ENCODE measurements at regions not wholly inside any gene's neighbourhood (a gene's known extent, or its start where the extent isn't known, plus 50 kb on each side); places are given as distances from the start of the nearest gene placed in this dataset.

DNA sequence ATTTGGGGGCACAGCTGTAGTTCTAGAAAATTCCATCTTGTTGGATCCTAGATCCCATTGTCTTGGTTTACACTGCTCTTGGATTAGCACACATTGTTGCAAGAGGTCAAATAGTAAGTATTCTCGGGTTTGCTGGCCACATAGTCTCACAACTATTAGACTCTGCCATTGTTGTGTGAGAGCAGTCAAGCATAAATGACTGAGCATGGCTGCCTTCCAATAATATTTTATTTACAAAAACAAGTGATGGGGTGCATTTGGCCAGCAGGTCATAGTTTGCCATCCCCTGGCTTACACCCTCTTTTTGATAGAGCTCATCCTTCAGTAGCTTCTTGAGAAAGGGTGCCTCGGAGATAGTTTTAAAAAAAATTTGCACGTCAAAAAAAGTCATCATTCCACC, 77.9 kb upstream of the ALX4 start:
- peaks cover 0 to 10% (median 8%) of the 10 kb centered on the region in 3 donors for H3K9me3 ChIP-seq (ENCODE audit: control extremely low read depth in 1 of 3, control insufficient read depth in 2 of 3, insufficient read depth in 1 of 3, low read length in 2 of 3)
- ChIA-PET POLR2A (no interaction called here), CTCF (no interaction called here)
- H3K36me3 ChIP-seq (replicated peaks in 1 of 2; ENCODE audit: control extremely low read depth in 1 of 2, control insufficient read depth in 1 of 2, extremely low read depth in 1 of 2, insufficient read depth in 2 of 2, low read length in 1 of 2) = no peaks in the 10 kb centered on the region
- Mint-ChIP-seq H3K27me3 (peaks cover 44% of the 10 kb centered on the region), H3K4me1 (peaks cover 14% of the 10 kb centered on the region), H3K27ac (no peak overlapping the region), H3K9me3 (ENCODE audit: insufficient read depth) (peaks cover 4% of the 10 kb centered on the region), H3K4me3 (no peak overlapping the region)
- no peak overlapping the region for H3K4me3 ChIP-seq (ENCODE audit: control extremely low read depth in 1 of 5, extremely low read depth in 1 of 5, insufficient read depth in 1 of 5, low read depth in 2 of 5, low read length in 4 of 5)
- ATAC-seq (ENCODE audit: low read depth) (no peak), DNase-seq (no peak)
- no peak overlapping the region for H2AFZ ChIP-seq (ENCODE audit: insufficient read depth, low read depth, low read length, poor library complexity, severe bottlenecking)
- H3K27ac ChIP-seq (ENCODE audit: low read length in 2 of 2) = no peak overlapping the region
- no peak for TF ChIP-seq EZH2 (IDR thresholded peaks at IDR 0.05; ENCODE audit: borderline replicate concordance, insufficient read depth, low read depth, low read length, poor library complexity, severe bottlenecking)
- TF ChIP-seq, protein P1, sequence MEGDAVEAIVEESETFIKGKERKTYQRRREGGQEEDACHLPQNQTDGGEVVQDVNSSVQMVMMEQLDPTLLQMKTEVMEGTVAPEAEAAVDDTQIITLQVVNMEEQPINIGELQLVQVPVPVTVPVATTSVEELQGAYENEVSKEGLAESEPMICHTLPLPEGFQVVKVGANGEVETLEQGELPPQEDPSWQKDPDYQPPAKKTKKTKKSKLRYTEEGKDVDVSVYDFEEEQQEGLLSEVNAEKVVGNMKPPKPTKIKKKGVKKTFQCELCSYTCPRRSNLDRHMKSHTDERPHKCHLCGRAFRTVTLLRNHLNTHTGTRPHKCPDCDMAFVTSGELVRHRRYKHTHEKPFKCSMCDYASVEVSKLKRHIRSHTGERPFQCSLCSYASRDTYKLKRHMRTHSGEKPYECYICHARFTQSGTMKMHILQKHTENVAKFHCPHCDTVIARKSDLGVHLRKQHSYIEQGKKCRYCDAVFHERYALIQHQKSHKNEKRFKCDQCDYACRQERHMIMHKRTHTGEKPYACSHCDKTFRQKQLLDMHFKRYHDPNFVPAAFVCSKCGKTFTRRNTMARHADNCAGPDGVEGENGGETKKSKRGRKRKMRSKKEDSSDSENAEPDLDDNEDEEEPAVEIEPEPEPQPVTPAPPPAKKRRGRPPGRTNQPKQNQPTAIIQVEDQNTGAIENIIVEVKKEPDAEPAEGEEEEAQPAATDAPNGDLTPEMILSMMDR (IDR thresholded peaks at IDR 0.05) = no peak
- intact Hi-C loops (cut with micrococcal nuclease) = no loop called here
- H4K20me1 ChIP-seq (ENCODE audit: control insufficient read depth, insufficient read depth, low read length, poor library complexity, severe bottlenecking) = no peaks in the 10 kb centered on the region
- no peak overlapping the region for H3K9ac ChIP-seq (ENCODE audit: low read length)
- no peaks in the 10 kb centered on the region for H3K79me2 ChIP-seq (ENCODE audit: control insufficient read depth, insufficient read depth, low read length)
- WGBS (ENCODE audit: insufficient coverage) = no CpG with 5 or more reads among the region's 3 CpGs
- peaks cover 0 to 6% (median 0%) of the 10 kb centered on the region in 4 experiments for H3K27me3 ChIP-seq (replicated peaks in 1 of 4; ENCODE audit: control extremely low read depth in 1 of 4, control insufficient read depth in 3 of 4, insufficient read depth in 4 of 4, low read length in 3 of 4)
- peaks cover 0 to 4% of the 10 kb centered on the region in 2 donors for H3K4me1 ChIP-seq (ENCODE audit: control insufficient read depth in 2 of 2, insufficient read depth in 2 of 2, low read length in 2 of 2)
- H3K4me2 ChIP-seq (replicated peaks; ENCODE audit: low read depth, low read length, poor library complexity, severe bottlenecking) = no peak overlapping the region

DNA sequence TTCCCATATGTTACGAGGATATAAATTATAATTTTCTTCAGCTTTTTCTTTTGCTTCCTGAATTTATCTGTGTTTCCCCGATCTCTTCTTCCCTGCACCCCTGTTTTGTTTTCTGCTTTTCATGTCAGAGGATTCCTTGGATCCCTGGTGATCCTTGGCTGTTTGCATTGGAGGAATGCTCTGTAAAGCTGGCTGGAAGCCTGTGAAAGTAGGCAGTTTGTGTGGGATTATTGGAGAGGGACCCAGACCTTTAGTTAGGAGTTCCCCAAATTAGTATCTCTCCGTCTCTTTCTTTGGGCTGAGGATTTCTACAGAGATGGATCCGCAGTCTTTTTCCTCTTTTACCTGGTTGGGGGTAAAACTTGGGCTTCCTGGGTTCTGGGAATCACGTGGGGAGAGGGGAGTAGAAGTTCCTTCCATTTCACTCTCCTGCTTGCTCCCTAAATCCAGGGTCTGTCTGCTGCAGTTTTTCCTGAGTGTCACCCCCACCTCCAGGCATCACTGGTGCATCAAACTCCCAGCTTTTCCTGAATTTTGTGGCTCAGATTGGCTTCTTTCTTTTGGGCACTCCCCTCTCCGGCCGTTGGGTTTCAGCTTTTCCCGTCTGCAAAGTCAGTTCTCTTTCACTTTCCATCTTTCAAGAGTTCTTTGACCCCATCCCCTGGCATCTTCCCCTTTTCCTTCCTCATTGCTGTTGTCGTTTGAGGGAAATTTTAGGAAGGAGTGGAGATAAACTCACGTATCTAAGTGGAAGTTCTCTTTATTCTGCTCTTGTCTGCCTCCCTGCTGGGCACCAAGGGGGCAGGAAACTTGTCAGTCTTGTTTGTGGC, 79.1 kb upstream of the ALX4 start:
- intact Hi-C loops (cut with micrococcal nuclease) = no loop called here
- no peak overlapping the region for H3K4me3 Mint-ChIP-seq
- no peak for TF ChIP-seq EZH2 (IDR thresholded peaks at IDR 0.05; ENCODE audit: borderline replicate concordance, insufficient read depth, low read depth, low read length, poor library complexity, severe bottlenecking)
- TF ChIP-seq, protein P1 (IDR thresholded peaks at IDR 0.05) = no peak
- no peaks in the 10 kb centered on the region for H3K36me3 ChIP-seq (replicated peaks in 1 of 2; ENCODE audit: control extremely low read depth in 1 of 2, control insufficient read depth in 1 of 2, extremely low read depth in 1 of 2, insufficient read depth in 2 of 2, low read length in 1 of 2)
- no peak overlapping the region for H3K9ac ChIP-seq (ENCODE audit: low read length)
- peaks cover 0 to 4% of the 10 kb centered on the region in 2 donors for H3K4me1 ChIP-seq (ENCODE audit: control insufficient read depth in 2 of 2, insufficient read depth in 2 of 2, low read length in 2 of 2)
- ChIA-PET CTCF (no interaction called here), POLR2A (no interaction called here)
- peaks cover 14% of the 10 kb centered on the region for H3K4me1 Mint-ChIP-seq
- H3K9me3 ChIP-seq (ENCODE audit: control extremely low read depth in 1 of 3, control insufficient read depth in 2 of 3, insufficient read depth in 1 of 3, low read length in 2 of 3) = peaks cover 0 to 10% (median 8%) of the 10 kb centered on the region in 3 donors
- peaks cover 42% of the 10 kb centered on the region for H3K27me3 Mint-ChIP-seq
- H4K20me1 ChIP-seq (ENCODE audit: control insufficient read depth, insufficient read depth, low read length, poor library complexity, severe bottlenecking) = no peaks in the 10 kb centered on the region
- H3K27ac Mint-ChIP-seq = no peak overlapping the region
- no peak overlapping the region for H3K4me2 ChIP-seq (replicated peaks; ENCODE audit: low read depth, low read length, poor library complexity, severe bottlenecking)
- ATAC-seq (ENCODE audit: low read depth) (no peak), DNase-seq (no peak)
- H3K79me2 ChIP-seq (ENCODE audit: control insufficient read depth, insufficient read depth, low read length) = no peaks in the 10 kb centered on the region
- WGBS (ENCODE audit: insufficient coverage) = 100% methylated on average over 1 of the region's 10 CpGs
- H3K27me3 ChIP-seq (replicated peaks in 1 of 4; ENCODE audit: control extremely low read depth in 1 of 4, control insufficient read depth in 3 of 4, insufficient read depth in 4 of 4, low read length in 3 of 4) = peaks cover 0 to 6% (median 0%) of the 10 kb centered on the region in 4 experiments
- no peak overlapping the region for H3K4me3 ChIP-seq (ENCODE audit: control extremely low read depth in 1 of 5, extremely low read depth in 1 of 5, insufficient read depth in 1 of 5, low read depth in 2 of 5, low read length in 4 of 5)
- peaks cover 4% of the 10 kb centered on the region for H3K9me3 Mint-ChIP-seq (ENCODE audit: insufficient read depth)
- no peak overlapping the region for H3K27ac ChIP-seq (ENCODE audit: low read length in 2 of 2)
- no peak overlapping the region for H2AFZ ChIP-seq (ENCODE audit: insufficient read depth, low read depth, low read length, poor library complexity, severe bottlenecking)
